ENCODE measurements at regions not wholly inside any gene's neighbourhood (a gene's known extent, or its start where the extent isn't known, plus 50 kb on each side); places are given as distances from the start of the nearest gene placed in this dataset.
"Not testable (repeated sequence)": the region's sequence is repeated elsewhere in the genome, so short reads cannot be mapped to it uniquely, and the experiment has no call there.

GRCh38 chr18:76604108-76604934 lies 109.3 kb upstream of the ZNF516 start:
- no peak for DNase-seq (ENCODE audit: low read depth)

DNA sequence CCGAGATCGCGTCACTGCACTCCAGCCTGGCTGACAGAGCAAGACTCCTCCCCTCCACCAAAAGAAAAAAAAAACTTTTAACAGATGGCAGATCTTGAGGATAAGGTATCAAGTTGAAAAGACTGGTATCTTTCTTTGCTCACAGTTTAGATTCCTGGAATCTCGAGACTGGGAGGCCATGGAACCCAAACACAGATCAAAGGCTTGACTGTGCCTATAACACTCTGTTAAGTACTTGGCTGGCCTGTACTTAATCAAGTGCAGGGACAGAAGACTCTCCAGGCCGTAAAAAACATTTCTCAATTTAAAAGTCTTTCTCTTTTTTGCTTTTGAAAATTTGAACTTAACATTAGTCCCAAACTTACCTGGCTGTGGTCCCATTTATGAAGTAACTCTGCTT lies 107.1 kb upstream of the ZNF516 start:
- DNase-seq (ENCODE audit: low read depth) = no peak

- DNase-seq (ENCODE audit: low read depth) = not testable (repeated sequence)
Observed at GRCh38 chr18:76600076-76600475, 105.0 kb upstream of the ZNF516 start.

DNA sequence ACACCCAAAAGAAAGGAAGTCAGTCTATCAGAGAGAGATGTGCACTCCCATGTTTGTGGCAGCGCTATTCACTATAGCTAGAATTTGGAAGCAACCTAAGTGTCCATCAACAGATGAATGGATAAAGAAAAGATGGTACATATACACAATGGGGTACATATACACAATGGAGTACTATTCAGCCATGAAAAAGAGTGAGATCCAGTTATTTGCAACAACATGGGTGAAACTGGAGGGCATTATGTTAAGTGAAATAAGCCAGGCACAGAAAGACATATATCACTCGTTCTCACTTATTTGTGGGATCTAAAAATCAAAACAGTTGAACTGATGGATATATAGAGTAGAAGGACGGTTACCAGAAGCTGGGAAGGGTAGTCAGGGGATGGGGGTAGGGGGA lies 99.9 kb upstream of the ZNF516 start:
- DNase-seq (ENCODE audit: low read depth) = no peak

GRCh38 chr18:76593843-76594242 lies 98.8 kb upstream of the ZNF516 start:
- no peak for DNase-seq (ENCODE audit: low read depth)

DNA sequence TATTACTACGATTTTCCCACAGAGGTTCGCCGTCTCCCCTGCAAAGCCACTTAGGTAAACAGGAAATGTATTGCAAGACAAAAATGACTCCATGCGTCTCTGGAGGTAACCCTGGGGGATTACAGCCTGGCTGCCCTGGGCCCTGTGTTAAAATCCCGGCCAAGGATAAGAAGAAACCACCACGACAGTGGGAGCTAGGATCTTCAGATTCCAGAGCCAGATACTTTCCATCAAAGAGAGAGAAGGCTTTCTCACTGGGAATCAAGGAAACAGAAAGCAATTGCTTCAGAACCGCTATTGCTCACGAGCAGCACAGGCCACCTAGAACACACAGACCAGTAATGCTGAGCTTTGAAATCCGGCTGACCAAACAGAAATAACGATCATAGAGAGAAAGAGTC lies 97.9 kb upstream of the ZNF516 start:
- DNase-seq (ENCODE audit: low read depth) = no peak

GRCh38 chr18:76592096-76592495 lies 97.1 kb upstream of the ZNF516 start:
- no peak for DNase-seq (ENCODE audit: low read depth)

DNA sequence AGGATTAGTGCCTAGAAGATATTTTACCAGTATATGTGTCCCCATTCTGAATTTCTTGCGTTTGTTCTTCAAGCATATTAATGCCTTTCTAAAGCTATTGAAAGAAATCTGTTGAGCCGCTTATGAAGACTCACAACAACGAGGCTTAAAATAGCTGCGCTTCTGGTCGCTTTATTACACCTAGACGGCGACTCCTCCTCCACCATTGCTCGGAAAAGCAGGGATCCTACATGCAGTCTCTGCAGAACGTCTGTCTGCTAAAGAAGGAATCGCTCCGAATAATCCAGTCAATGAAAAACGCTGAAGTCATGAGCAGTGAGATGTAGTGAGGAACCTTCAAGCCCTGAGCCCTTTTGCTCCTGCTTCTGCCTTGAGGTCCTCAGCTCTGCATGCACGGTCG lies 94.8 kb upstream of the ZNF516 start:
- no peak for DNase-seq (ENCODE audit: low read depth)

GRCh38 chr18:76589316-76589715 lies 94.3 kb upstream of the ZNF516 start:
- DNase-seq (ENCODE audit: low read depth) = no peak

- DNase-seq (ENCODE audit: low read depth) = no peak
Observed at GRCh38 chr18:76588601-76589226, 93.7 kb upstream of the ZNF516 start.

DNA sequence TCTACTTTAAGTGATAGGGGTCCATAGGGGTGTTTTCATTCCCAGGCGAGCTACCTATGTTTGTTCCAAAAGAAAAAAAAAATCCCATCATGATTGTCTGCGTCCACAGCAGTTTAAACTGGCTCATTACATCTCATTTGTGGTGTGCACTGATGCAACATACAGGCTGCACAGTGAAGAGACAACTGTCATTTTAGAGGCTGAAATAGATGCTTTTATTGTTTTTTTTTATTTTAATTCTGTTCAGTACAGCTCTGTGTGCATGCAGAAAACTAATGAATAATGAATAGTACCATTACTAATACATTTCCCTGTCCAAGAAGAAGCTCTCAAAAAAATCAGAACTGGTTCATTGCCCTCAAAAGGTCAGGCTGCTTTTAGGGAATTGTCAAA lies 92.8 kb upstream of the ZNF516 start:
- no peak for DNase-seq (ENCODE audit: low read depth)

DNA sequence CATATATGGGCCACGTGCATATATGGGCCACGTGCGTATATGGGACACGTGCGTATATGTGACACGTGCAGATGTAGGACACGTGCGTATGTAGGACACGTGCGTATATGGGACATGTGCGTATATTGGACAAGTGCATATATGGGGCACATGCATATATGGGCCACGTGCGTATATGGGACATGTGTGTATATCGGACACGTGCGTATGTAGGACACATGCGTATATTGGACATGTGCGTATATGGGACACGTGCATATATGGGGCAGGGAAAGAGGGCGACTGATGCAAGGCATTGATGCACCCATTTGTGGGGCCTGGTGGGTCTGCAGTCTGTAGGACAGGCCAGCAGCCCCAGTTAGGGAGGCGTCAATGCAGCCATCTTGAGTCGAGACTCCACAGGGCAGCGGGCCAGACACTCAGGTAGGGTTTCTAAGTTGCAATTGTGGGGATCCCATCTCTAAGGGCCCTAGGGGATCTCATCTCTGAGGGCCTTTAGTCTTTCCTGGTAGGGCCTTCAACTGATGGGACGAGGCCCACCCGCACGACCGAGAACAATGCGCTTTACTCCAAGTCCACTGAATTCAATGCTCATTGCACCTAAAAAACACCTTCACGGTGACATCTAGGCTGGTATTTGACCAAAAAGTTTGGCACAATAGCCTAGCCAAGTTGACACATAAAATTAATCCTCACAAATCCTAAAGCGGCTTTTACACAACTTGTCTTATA lies 92.3 kb upstream of the ZNF516 start:
- no peak for DNase-seq (ENCODE audit: low read depth)

GRCh38 chr18:76584414-76585310 lies 89.6 kb upstream of the ZNF516 start:
- DNase-seq (ENCODE audit: low read depth) = no peak

DNA sequence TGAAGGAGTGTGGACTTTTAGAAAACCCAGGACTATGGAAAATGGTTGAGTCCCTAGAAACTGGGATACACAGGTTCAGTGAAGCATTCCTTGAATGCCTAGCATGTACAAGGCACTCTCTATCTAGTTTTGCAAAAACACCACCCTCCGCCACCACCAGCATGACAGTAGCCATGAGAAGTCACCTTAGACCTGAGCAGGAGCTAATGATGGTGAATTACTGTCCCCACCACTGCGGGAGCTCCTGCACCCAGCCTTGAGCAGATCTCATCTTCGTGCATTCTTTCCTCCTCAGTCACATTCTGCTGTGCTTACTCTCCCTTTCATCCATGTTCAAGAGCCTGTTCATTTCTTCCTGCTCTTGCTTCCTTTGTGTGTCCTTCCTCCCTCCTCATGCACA lies 86.2 kb upstream of the ZNF516 start:
- DNase-seq (ENCODE audit: low read depth) = no peak

DNA sequence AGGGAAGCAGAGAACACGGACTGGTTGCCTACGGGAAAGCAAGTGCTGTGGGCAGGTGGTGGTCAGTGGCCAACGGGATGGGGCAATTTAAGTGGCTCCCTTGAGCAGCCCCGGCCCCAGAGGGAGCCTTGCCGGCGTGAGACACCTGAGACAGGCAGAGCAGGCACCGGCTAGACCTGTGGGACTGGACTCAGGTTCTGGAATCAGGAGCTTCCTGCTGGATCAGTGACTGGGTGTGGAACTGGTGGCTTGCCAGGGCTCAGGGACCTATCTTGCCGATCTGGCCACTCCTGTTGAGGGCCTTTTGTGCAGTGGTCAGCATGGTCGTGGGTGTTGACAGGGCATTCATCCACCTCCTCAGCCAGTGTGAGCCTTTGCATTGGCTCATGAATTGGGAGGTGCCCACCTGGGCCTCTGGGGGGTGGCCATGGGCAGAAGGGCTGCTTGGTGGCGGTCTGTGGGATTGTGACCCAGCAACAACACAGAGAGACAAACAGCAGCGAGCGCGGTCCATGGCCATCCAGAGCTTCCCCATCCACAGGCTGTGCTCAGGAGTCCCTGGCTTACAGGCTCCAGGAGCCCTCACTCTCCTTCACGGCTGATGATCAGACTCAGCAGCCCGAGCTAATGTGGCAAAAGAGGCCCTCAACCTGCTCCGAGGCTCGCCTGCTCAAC lies 85.4 kb upstream of the ZNF516 start:
- DNase-seq (ENCODE audit: low read depth) = no peak

GRCh38 chr18:76579301-76579695 lies 84.3 kb upstream of the ZNF516 start:
- no peak for DNase-seq (ENCODE audit: low read depth)

- DNase-seq (ENCODE audit: low read depth) = no peak
Observed at GRCh38 chr18:76578571-76579300, 83.7 kb upstream of the ZNF516 start.

DNA sequence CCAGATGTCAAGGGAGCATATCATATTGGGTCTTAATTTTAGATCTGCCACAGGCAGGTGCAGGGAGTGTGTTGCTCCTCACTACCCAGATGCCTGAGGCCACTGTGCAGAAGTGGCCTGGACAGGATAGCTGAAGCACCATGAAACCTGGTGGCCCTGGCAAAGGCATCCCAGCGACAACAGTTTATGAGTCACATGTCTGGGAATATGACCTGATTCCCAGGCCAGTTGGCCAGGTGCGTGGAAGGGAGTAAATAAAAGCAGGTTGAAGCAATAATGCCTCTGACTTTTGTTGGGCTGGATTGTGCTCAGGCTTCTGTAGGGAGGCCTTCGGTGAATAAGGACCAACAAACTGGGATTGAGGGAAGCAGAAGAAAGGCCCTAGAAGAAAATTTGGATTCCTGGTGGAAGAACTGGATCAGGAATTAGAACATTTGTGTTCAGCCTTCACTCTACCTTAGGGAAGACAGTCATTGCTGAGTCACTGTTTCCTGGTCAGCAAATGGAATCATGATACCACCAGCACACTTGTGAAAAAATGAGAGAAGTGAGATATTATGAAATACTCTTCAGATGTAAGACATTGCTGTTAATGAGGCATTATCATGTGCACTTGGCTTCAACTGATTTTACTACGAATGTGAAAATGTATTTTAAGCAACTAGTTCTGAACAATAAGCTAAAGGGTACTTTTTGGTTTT lies 78.4 kb upstream of the ZNF516 start:
- DNase-seq (ENCODE audit: low read depth) = no peak

- no peak for DNase-seq (ENCODE audit: low read depth)
Observed at GRCh38 chr18:76572518-76573247, 77.6 kb upstream of the ZNF516 start.

Measured in stimulated activated CD8-positive, alpha-beta memory T cell treated with anti-CD3 and anti-CD28 coated beads, Interleukin-4, amount 100 ng/mL, for 24 hours (primary cell).